Mesendoderm (in vitro differentiated cells): ENCODE measurements at regions not wholly inside any gene's neighbourhood (a gene's known extent, or its start where the extent isn't known, plus 50 kb on each side); places are given as distances from the start of the nearest gene placed in this dataset.
"Not testable (repeated sequence)": the region's sequence is repeated elsewhere in the genome, so short reads cannot be mapped to it uniquely, and the experiment has no call there.

Experiments used
- DNase-seq: peaks from one replicate; pipeline ENCODE4 v3.0.0; 2013
- H2AK5ac ChIP-seq: 2 replicates; pipeline ENCODE4 v1.6.1; 2013; ENCODE audit warnings: low read length, inconsistent platforms
- H2BK120ac ChIP-seq: 2 replicates; pipeline ENCODE4 v1.6.1; 2013; ENCODE audit warnings: low read depth, mild to moderate bottlenecking, low read length, moderate library complexity, mixed read lengths
- H2BK15ac ChIP-seq: replicated peaks from 2 replicates; pipeline ENCODE4 v1.6.1; 2013; ENCODE audit warnings: low read depth, mild to moderate bottlenecking, moderate library complexity
- H2BK5ac ChIP-seq: 2 replicates; pipeline ENCODE4 v1.6.1; 2013; ENCODE audit warnings: low read length, inconsistent platforms
- H3K18ac ChIP-seq: 2 replicates; pipeline ENCODE4 v1.6.1; 2013; ENCODE audit warnings: mild to moderate bottlenecking, low read length, mixed read lengths
- H3K23ac ChIP-seq: one replicate; pipeline ENCODE4 v1.6.1; 2013; ENCODE audit warnings: low read length
- H3K27ac ChIP-seq: 2 replicates; pipeline ENCODE4 v1.5.1; 2013; ENCODE audit warnings: low read depth, mild to moderate bottlenecking, inconsistent platforms, low read length, moderate library complexity
- H3K27me3 ChIP-seq: 2 replicates; pipeline ENCODE4 v1.6.1; 2013; ENCODE audit warnings: low read length, control low read depth, mild to moderate bottlenecking, inconsistent platforms; ENCODE audit not compliant: insufficient read depth, poor library complexity
- H3K36me3 ChIP-seq: 2 replicates; pipeline ENCODE4 v1.6.1; 2013; ENCODE audit warnings: low read length, inconsistent platforms; ENCODE audit not compliant: control insufficient read depth, insufficient read depth
- H3K4ac ChIP-seq: one replicate; pipeline ENCODE4 v1.6.1; 2013; ENCODE audit warnings: low read depth, mild to moderate bottlenecking, low read length, moderate library complexity
- H3K4me1 ChIP-seq: 2 replicates; pipeline ENCODE4 v1.6.1; 2013; ENCODE audit warnings: low read depth, low read length, inconsistent platforms; ENCODE audit not compliant: control insufficient read depth
- H3K4me2 ChIP-seq: 2 replicates; pipeline ENCODE4 v1.6.1; 2013; ENCODE audit warnings: low read length
- H3K4me3 ChIP-seq: 2 replicates; pipeline ENCODE4 v1.5.1; 2013; ENCODE audit warnings: mild to moderate bottlenecking, low read length
- H3K56ac ChIP-seq: one replicate; pipeline ENCODE4 v1.6.1; 2013; ENCODE audit warnings: low read length
- H3K79me1 ChIP-seq: 2 replicates; pipeline ENCODE4 v1.6.1; 2013; ENCODE audit warnings: low read length, inconsistent platforms
- H3K79me2 ChIP-seq: 2 replicates; pipeline ENCODE4 v1.6.1; 2013; ENCODE audit warnings: mild to moderate bottlenecking, low read length; ENCODE audit not compliant: control insufficient read depth, insufficient read depth
- H3K9ac ChIP-seq: 2 replicates; pipeline ENCODE4 v1.6.1; 2013; ENCODE audit warnings: low read length, inconsistent platforms
- H4K5ac ChIP-seq: one replicate; pipeline ENCODE4 v1.6.1; 2013; ENCODE audit warnings: low read length
- H4K8ac ChIP-seq: one replicate; pipeline ENCODE4 v1.6.1; 2013; ENCODE audit warnings: low read depth, mild to moderate bottlenecking, control low read depth, low read length, moderate library complexity
- WGBS: extraction: QIAGEN DNeasy Blood & Tissue Kit; methylation state at CpG from one replicate; pipeline ENCODE4 v1.1.7; 2013; ENCODE audit warnings: low lambda C conversion rate, missing lambda C conversion rate; ENCODE audit not compliant: insufficient coverage; ENCODE audit errors: extremely low coverage; 5-methylcytosine and 5-hydroxymethylcytosine counted together

- H2BK15ac ChIP-seq: no peak overlapping the region
- H3K9ac ChIP-seq: no peak overlapping the region
- H3K79me2 ChIP-seq: no peaks in the 10 kb centered on the region
- no CpG with 5 or more reads among the region's 21 CpGs for WGBS
- H3K23ac ChIP-seq: no peak overlapping the region
- H3K4ac ChIP-seq: no peak overlapping the region
- no peak overlapping the region for H3K4me3 ChIP-seq
- no peaks in the 10 kb centered on the region for H3K4me1 ChIP-seq
- no peaks in the 10 kb centered on the region for H3K79me1 ChIP-seq
- H3K4me2 ChIP-seq: no peak overlapping the region
- no peak overlapping the region for H4K8ac ChIP-seq
- no peak for DNase-seq
- no peak overlapping the region for H3K27ac ChIP-seq
- H4K5ac ChIP-seq: no peak overlapping the region
- H2BK120ac ChIP-seq: no peak overlapping the region
- no peak overlapping the region for H3K18ac ChIP-seq
- no peaks in the 10 kb centered on the region for H3K36me3 ChIP-seq
- H2BK5ac ChIP-seq: no peak overlapping the region
- H2AK5ac ChIP-seq: no peak overlapping the region
- no peaks in the 10 kb centered on the region for H3K27me3 ChIP-seq
- H3K56ac ChIP-seq: no peak overlapping the region
These were observed 1244.7 kb upstream of the B3GALT2 start for GRCh38 chr1:194431121-194431520.

GRCh38 chr1:194420706-194421105 is 1234.3 kb upstream of the B3GALT2 start:
- no peak overlapping the region for H3K18ac ChIP-seq
- H3K27me3 ChIP-seq: no peaks in the 10 kb centered on the region
- H3K4me3 ChIP-seq: no peak overlapping the region
- no peak overlapping the region for H3K23ac ChIP-seq
- H2BK120ac ChIP-seq: no peak overlapping the region
- no peak overlapping the region for H3K56ac ChIP-seq
- no peaks in the 10 kb centered on the region for H3K4me1 ChIP-seq
- H4K8ac ChIP-seq: no peak overlapping the region
- no CpG with 5 or more reads among the region's 4 CpGs for WGBS
- no peaks in the 10 kb centered on the region for H3K36me3 ChIP-seq
- no peak overlapping the region for H3K4ac ChIP-seq
- no peak overlapping the region for H3K4me2 ChIP-seq
- no peak overlapping the region for H2AK5ac ChIP-seq
- DNase-seq: no peak
- H4K5ac ChIP-seq: no peak overlapping the region
- no peak overlapping the region for H3K27ac ChIP-seq
- H2BK15ac ChIP-seq: no peak overlapping the region
- no peak overlapping the region for H3K9ac ChIP-seq
- H3K79me2 ChIP-seq: no peaks in the 10 kb centered on the region
- H2BK5ac ChIP-seq: no peak overlapping the region
- no peaks in the 10 kb centered on the region for H3K79me1 ChIP-seq

DNA sequence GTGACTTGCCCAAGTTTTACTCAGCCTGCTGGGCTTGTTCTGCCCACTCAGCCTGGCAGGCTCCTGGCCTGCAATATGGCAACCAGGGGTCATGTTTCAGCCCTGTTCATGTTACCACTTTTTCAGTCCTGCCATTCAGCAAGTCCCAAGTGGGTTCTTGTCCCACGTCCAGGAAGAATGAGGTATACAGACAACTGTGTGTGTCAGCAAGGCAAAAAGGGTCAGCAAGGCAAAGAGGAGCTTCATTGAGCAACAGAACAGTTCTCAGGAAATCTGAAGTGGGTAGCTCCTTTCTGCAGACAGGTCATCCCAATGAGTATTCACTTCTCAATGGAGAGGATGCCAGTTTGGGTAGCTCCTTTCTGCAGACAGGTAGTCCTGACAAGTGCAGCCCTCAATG is 1233.3 kb upstream of the B3GALT2 start:
- H3K4me2 ChIP-seq: no peak overlapping the region
- no CpG with 5 or more reads among the region's 1 CpG for WGBS
- H3K4me1 ChIP-seq: no peaks in the 10 kb centered on the region

GRCh38 chr1:194410756-194411155 is 1224.3 kb upstream of the B3GALT2 start:
- H3K4ac ChIP-seq: no peak overlapping the region
- H3K4me3 ChIP-seq: no peak overlapping the region
- no peaks in the 10 kb centered on the region for H3K79me2 ChIP-seq
- no peaks in the 10 kb centered on the region for H3K36me3 ChIP-seq
- no peak overlapping the region for H3K9ac ChIP-seq
- no peak overlapping the region for H4K5ac ChIP-seq
- no peak overlapping the region for H3K4me2 ChIP-seq
- DNase-seq: no peak
- H2AK5ac ChIP-seq: no peak overlapping the region
- H2BK5ac ChIP-seq: no peak overlapping the region
- no peak overlapping the region for H4K8ac ChIP-seq
- no peaks in the 10 kb centered on the region for H3K79me1 ChIP-seq
- WGBS: no CpG with 5 or more reads among the region's 1 CpG
- no peak overlapping the region for H3K18ac ChIP-seq
- H3K56ac ChIP-seq: no peak overlapping the region
- no peaks in the 10 kb centered on the region for H3K4me1 ChIP-seq
- H2BK120ac ChIP-seq: no peak overlapping the region
- no peak overlapping the region for H3K27ac ChIP-seq
- no peak overlapping the region for H3K23ac ChIP-seq
- H2BK15ac ChIP-seq: no peak overlapping the region
- no peaks in the 10 kb centered on the region for H3K27me3 ChIP-seq

More for the DNA sequence above, 1233.3 kb upstream of the B3GALT2 start:
- Histone ChIP-seq H3K79me2 (no peaks in the 10 kb centered on the region), H3K9ac (no peak overlapping the region), H3K79me1 (no peaks in the 10 kb centered on the region), H3K56ac (no peak overlapping the region), H2BK5ac (no peak overlapping the region), H3K27ac (no peak overlapping the region), H3K27me3 (no peaks in the 10 kb centered on the region), H4K8ac (no peak overlapping the region), H3K36me3 (no peaks in the 10 kb centered on the region), H4K5ac (no peak overlapping the region), H3K23ac (no peak overlapping the region), H2BK15ac (no peak overlapping the region), H3K4ac (no peak overlapping the region), H3K18ac (no peak overlapping the region), H3K4me3 (no peak overlapping the region), H2BK120ac (no peak overlapping the region), H2AK5ac (no peak overlapping the region)
- peak; percentile 18 for DNase-seq

GRCh38 chr1:194407238-194407637 is 1220.8 kb upstream of the B3GALT2 start:
- H3K56ac ChIP-seq, H3K27me3 ChIP-seq, H3K23ac ChIP-seq, H2AK5ac ChIP-seq, H2BK15ac ChIP-seq, H3K4me3 ChIP-seq, H3K27ac ChIP-seq, H3K36me3 ChIP-seq, H3K4ac ChIP-seq, H3K18ac ChIP-seq, H2BK5ac ChIP-seq, H3K4me2 ChIP-seq, H3K79me1 ChIP-seq, H4K5ac ChIP-seq, H3K79me2 ChIP-seq, H4K8ac ChIP-seq, DNase-seq, H3K4me1 ChIP-seq, H3K9ac ChIP-seq, H2BK120ac ChIP-seq: not testable (repeated sequence)
- WGBS: no CpG with 5 or more reads among the region's 2 CpGs

DNA sequence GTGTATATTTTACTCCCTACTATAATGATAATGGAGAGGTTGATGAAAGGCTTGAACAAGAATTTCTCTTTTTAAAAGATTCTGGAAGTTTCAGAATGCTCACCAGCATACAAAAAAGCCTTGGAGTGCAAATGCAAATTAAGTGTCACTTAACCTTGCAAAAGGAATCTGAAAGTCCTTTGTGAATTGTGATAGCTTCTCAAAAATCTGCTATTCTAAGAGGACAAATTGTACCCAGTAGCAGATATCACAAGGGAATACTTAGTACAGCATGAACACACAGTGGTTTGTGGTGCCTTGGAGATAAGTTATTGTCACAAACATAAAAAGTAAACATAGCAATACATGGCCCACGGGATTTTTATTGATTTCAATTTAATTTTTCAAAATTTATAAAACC is 1208.3 kb upstream of the B3GALT2 start:
- H2BK120ac ChIP-seq: no peak overlapping the region
- H3K4me3 ChIP-seq: no peak overlapping the region
- H3K23ac ChIP-seq: no peak overlapping the region
- no peaks in the 10 kb centered on the region for H3K79me2 ChIP-seq
- H3K27ac ChIP-seq: no peak overlapping the region
- H2BK15ac ChIP-seq: no peak overlapping the region
- no peaks in the 10 kb centered on the region for H3K4me1 ChIP-seq
- H2BK5ac ChIP-seq: no peak overlapping the region
- H4K5ac ChIP-seq: no peak overlapping the region
- H3K4me2 ChIP-seq: no peak overlapping the region
- H3K18ac ChIP-seq: no peak overlapping the region
- H3K36me3 ChIP-seq: no peaks in the 10 kb centered on the region
- H3K9ac ChIP-seq: no peak overlapping the region
- WGBS: no CpG with 5 or more reads among the region's 1 CpG
- H3K27me3 ChIP-seq: no peaks in the 10 kb centered on the region
- H4K8ac ChIP-seq: no peak overlapping the region
- no peak overlapping the region for H3K4ac ChIP-seq
- no peaks in the 10 kb centered on the region for H3K79me1 ChIP-seq
- no peak overlapping the region for H3K56ac ChIP-seq
- H2AK5ac ChIP-seq: no peak overlapping the region
- DNase-seq: no peak
